Activated naive CD4-positive, alpha-beta T cell treated with anti-CD3 and anti-CD28 coated beads, Interleukin-2, amount 50 U/mL, for 24 hours (primary cell): ENCODE measurements at regions not wholly inside any gene's neighbourhood (a gene's known extent, or its start where the extent isn't known, plus 50 kb on each side); places are given as distances from the start of the nearest gene placed in this dataset.

Source experiments
- H3K27ac Mint-ChIP-seq: one replicate; pipeline ENCODE4 v1.8.0; 2021; ENCODE audit warnings: mild to moderate bottlenecking, mixed read lengths
- H3K27me3 Mint-ChIP-seq: one replicate; pipeline ENCODE4 v1.8.0; 2021; ENCODE audit warnings: mixed read lengths
- H3K36me3 Mint-ChIP-seq: one replicate; pipeline ENCODE4 v1.8.0; 2021; ENCODE audit warnings: mixed read lengths
- H3K4me1 Mint-ChIP-seq: one replicate; pipeline ENCODE4 v1.8.0; 2021; ENCODE audit warnings: mixed read lengths
- H3K4me3 Mint-ChIP-seq: one replicate; pipeline ENCODE4 v1.8.0; 2021; ENCODE audit warnings: mild to moderate bottlenecking, mixed read lengths
- H3K9me3 Mint-ChIP-seq: one replicate; pipeline ENCODE4 v1.8.0; 2021; ENCODE audit warnings: mixed read lengths

GRCh38 chr2:196224756-196225155, 53.4 kb upstream of the STK17B start:
- Mint-ChIP-seq H3K36me3 (peaks cover 7% of the 10 kb centered on the region), H3K4me1 (peaks cover 84% of the 10 kb centered on the region), H3K4me3 (no peak overlapping the region), H3K27me3 (no peaks in the 10 kb centered on the region), H3K27ac (peak overlapping the region; percentile 71), H3K9me3 (no peaks in the 10 kb centered on the region)

DNA sequence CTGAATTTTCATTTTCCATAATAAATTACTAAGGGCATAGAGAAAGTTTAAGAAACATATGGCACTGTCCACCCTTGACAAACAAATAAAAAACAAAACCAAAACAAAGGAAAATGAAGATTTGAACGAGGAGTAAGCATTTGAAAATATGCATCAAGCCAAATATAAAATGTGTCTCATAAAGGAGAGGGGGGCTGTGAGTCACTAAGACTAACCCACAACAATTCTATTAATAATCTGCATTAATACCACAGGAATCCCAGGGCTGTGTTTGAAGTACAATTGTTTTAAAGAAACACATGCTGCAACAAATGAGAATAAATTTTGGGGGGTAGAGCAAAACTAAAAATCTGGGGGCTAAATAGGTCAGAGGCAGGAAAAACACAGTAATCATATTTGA, 53.8 kb upstream of the STK17B start:
- Mint-ChIP-seq H3K9me3 (no peaks in the 10 kb centered on the region), H3K27ac (peak overlapping the region; percentile 71), H3K4me1 (peaks cover 84% of the 10 kb centered on the region), H3K36me3 (peaks cover 7% of the 10 kb centered on the region), H3K27me3 (no peaks in the 10 kb centered on the region), H3K4me3 (peak overlapping the region; percentile 47)

DNA sequence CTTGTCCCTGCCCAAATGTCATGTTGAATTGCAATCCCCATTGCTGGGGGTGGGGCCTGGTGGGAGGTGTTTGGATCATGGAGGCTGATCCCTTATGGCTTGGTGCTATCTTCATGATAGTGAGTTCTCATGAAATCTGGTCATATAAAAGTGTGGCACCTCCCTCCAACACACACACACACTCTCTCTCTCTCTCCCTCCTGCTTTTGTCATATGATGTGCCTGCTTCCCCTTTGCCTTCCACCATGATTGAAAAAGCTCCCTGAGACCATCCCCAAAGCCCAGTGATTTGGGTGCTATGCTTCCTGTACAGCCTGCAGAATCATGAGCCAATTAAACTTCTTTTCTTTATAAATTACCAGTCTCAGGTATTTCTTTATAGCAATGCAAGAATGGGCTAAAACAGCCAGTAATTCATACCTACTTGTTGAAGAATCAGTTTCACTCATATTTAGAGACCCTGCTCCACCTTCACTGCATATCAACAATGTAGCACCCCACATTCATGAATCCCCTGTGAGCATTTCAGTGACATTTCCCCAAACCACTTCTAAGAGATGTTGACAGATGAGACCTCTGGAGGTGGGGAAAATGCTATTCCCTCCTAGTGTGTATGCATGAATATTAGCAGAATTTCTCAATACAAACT, 54.8 kb upstream of the STK17B start:
- Mint-ChIP-seq H3K4me1 (peaks cover 84% of the 10 kb centered on the region), H3K27ac (peak overlapping the region; percentile 90), H3K9me3 (no peaks in the 10 kb centered on the region), H3K4me3 (peak overlapping the region; percentile 71), H3K36me3 (peaks cover 7% of the 10 kb centered on the region), H3K27me3 (no peaks in the 10 kb centered on the region)

- H3K27ac Mint-ChIP-seq, result peak overlapping the region; percentile 90
Observed at GRCh38 chr2:196226707-196227065, 55.3 kb upstream of the STK17B start.

GRCh38 chr2:196229013-196229412, 57.6 kb upstream of the STK17B start:
- Mint-ChIP-seq H3K9me3 (no peaks in the 10 kb centered on the region), H3K36me3 (peaks cover 4% of the 10 kb centered on the region), H3K27ac (peak overlapping the region; percentile 92), H3K4me3 (peak overlapping the region; percentile 59), H3K27me3 (no peaks in the 10 kb centered on the region), H3K4me1 (peaks cover 96% of the 10 kb centered on the region)

More at GRCh38 chr2:196226707-196227065, 55.3 kb upstream of the STK17B start:
- Mint-ChIP-seq H3K27me3 (no peaks in the 10 kb centered on the region), H3K9me3 (no peaks in the 10 kb centered on the region), H3K4me3 (peak overlapping the region; percentile 71), H3K4me1 (peaks cover 89% of the 10 kb centered on the region), H3K36me3 (peaks cover 7% of the 10 kb centered on the region)

DNA sequence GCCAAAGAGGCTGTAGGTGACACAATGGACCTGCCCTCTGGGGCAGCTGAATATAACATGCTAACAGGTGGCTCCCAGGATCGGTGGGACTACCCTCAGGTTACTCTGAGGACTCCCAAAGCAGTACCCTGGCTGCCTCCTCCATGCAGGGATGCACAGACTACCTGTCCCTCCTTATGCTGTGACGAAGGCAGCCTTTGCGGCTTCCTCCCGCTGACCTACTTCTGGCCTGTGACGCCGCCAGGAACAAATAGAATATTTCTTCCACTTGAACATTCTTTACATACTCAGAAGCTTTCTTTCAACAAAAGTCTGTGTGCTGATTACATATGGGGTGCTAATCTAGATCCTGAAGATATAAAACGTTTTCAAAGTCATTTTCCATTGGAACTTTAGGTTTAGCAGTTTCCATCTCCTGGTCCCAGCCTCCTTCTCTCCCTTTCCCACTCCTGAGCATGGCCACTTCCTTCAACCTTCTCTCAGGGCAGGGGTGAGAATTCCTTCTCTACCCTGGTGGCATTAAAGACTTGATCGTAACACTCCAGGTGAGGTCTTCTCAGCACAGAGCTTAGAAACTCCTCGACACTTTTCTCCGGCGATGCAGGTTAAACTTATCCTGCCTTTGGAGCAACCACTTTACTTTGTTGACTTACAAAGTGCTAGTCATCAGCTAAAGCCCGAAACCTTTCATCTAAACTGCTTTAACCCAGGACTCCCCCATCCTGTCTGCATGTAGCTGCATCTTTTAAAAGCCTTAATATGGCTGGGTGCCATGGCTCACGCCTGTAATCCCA, 58.9 kb upstream of the STK17B start:
- Mint-ChIP-seq H3K36me3 (peaks cover 4% of the 10 kb centered on the region), H3K27me3 (no peaks in the 10 kb centered on the region), H3K27ac (peak overlapping the region; percentile 98), H3K9me3 (no peaks in the 10 kb centered on the region), H3K4me3 (peak overlapping the region; percentile 78), H3K4me1 (peaks cover 93% of the 10 kb centered on the region)

- H3K9me3 Mint-ChIP-seq, result no peaks in the 10 kb centered on the region
- H3K4me1 Mint-ChIP-seq, result peaks cover 90% of the 10 kb centered on the region
- H3K4me3 Mint-ChIP-seq, result peak overlapping the region; percentile 49
- H3K27ac Mint-ChIP-seq, result peak overlapping the region; percentile 95
- peaks cover under 1% of the 10 kb centered on the region for H3K36me3 Mint-ChIP-seq
- no peaks in the 10 kb centered on the region for H3K27me3 Mint-ChIP-seq
Observed at GRCh38 chr2:196233021-196233804, 61.8 kb upstream of the STK17B start.

DNA sequence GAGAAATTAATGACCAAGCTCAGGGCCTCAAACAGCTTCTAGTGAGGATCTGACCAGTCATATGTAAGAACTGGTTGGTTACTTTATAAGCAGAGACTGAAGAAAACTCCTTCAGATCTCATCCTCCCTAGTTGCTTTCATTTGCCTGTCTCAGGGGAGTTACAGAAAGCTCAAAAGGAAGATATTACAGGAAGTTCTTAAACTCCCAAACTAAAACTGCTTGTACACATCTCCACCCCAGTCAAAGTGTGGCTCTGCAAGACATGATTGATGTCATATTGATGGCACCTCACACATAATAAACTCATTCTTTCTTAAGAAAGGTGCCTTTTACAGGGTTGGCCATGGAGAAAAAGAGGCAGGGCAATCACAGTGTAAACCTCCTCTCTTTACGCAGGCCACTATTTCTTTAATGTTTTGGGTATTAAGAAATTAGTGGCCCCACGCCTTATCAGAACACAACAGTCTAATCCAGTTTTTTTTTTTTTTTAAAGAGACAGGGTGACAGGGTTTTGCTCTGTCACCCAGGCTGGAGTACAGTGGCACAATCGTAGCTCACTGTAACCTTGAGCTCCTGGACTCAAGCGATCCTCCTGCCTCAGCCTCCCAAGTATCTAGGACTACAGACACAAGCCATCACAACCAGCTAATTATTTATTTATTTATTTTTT, 62.6 kb upstream of the STK17B start:
- Mint-ChIP-seq H3K27ac (peak overlapping the region; percentile 95), H3K4me1 (peaks cover 90% of the 10 kb centered on the region), H3K27me3 (no peaks in the 10 kb centered on the region), H3K4me3 (peak overlapping the region; percentile 49), H3K36me3 (peaks cover 2% of the 10 kb centered on the region), H3K9me3 (no peaks in the 10 kb centered on the region)

GRCh38 chr2:196234672-196235071, 63.3 kb upstream of the STK17B start:
- Mint-ChIP-seq H3K4me3 (peak overlapping the region; percentile 27), H3K27me3 (no peaks in the 10 kb centered on the region), H3K27ac (peak overlapping the region; percentile 82), H3K36me3 (peaks cover 2% of the 10 kb centered on the region), H3K4me1 (peaks cover 90% of the 10 kb centered on the region), H3K9me3 (no peaks in the 10 kb centered on the region)

GRCh38 chr2:196238836-196239380, 67.5 kb upstream of the STK17B start:
- Mint-ChIP-seq H3K27me3 (no peaks in the 10 kb centered on the region), H3K36me3 (peaks cover 5% of the 10 kb centered on the region), H3K9me3 (no peaks in the 10 kb centered on the region), H3K27ac (peak overlapping the region; percentile 99), H3K4me3 (peak overlapping the region; percentile 71), H3K4me1 (peaks cover 82% of the 10 kb centered on the region)

GRCh38 chr2:196239622-196240587, 68.5 kb upstream of the STK17B start:
- Mint-ChIP-seq H3K9me3 (no peaks in the 10 kb centered on the region), H3K27me3 (no peaks in the 10 kb centered on the region), H3K27ac (peak overlapping the region; percentile 99), H3K4me3 (peak overlapping the region; percentile 71), H3K4me1 (peaks cover 79% of the 10 kb centered on the region), H3K36me3 (peaks cover 5% of the 10 kb centered on the region)

DNA sequence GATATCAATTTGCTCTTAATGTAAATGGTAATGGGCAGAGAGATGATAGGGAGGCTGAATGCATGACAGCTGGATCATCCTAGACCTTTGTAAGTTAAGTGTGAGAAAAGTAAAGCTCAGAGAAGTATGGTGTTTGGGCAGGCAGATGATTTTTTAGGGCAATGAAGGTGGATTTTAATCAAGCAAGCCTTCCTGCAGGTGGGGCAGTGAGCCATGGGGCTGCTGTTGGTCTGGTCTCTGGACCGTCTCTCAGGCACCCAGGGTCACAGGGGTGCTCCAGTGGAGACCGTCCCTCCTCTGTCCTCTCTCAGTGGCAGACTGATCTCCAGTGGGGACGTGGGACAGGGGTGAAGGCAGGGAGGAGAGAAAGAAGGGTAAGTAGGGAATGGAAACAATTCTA, 69.8 kb upstream of the STK17B start:
- Mint-ChIP-seq H3K4me3 (peak overlapping the region; percentile 65), H3K27ac (peak overlapping the region; percentile 99)

GRCh38 chr2:196242131-196242620, 70.8 kb upstream of the STK17B start:
- Mint-ChIP-seq H3K4me1 (peaks cover 78% of the 10 kb centered on the region), H3K27me3 (no peaks in the 10 kb centered on the region), H3K36me3 (peaks cover 5% of the 10 kb centered on the region), H3K27ac (peak overlapping the region; percentile 99), H3K4me3 (peak overlapping the region; percentile 83), H3K9me3 (no peaks in the 10 kb centered on the region)

More for the DNA sequence above, 69.8 kb upstream of the STK17B start:
- Mint-ChIP-seq H3K36me3 (peaks cover 5% of the 10 kb centered on the region), H3K27me3 (no peaks in the 10 kb centered on the region), H3K9me3 (no peaks in the 10 kb centered on the region), H3K4me1 (peaks cover 86% of the 10 kb centered on the region)

GRCh38 chr2:196244516-196244915, 73.1 kb upstream of the STK17B start:
- Mint-ChIP-seq H3K36me3 (peaks cover 3% of the 10 kb centered on the region), H3K4me3 (no peak overlapping the region), H3K27ac (no peak overlapping the region), H3K4me1 (peaks cover 78% of the 10 kb centered on the region), H3K9me3 (no peaks in the 10 kb centered on the region), H3K27me3 (no peaks in the 10 kb centered on the region)
